ENCODE measurements at regions not wholly inside any gene's neighbourhood (a gene's known extent, or its start where the extent isn't known, plus 50 kb on each side); places are given as distances from the start of the nearest gene placed in this dataset.

- H3K4me3 ChIP-seq (ENCODE audit: control insufficient read depth in 2 of 3, extremely low read depth in 1 of 3, insufficient read depth in 2 of 3, low read depth in 1 of 3, low read length in 3 of 3) = no peak overlapping the region
- no peaks in the 10 kb centered on the region for H3K9me3 ChIP-seq (ENCODE audit: control insufficient read depth, low read depth, low read length)
- no peaks in the 10 kb centered on the region for H3K79me2 ChIP-seq (ENCODE audit: control insufficient read depth, insufficient read depth, low read length)
- peaks cover 2% of the 10 kb centered on the region for H3K4me1 ChIP-seq (ENCODE audit: control insufficient read depth, extremely low read depth, insufficient read depth, low read length)
- TF ChIP-seq CTCF (optimal IDR thresholded peaks at IDR 0.05 in 1 of 3, IDR thresholded peaks at IDR 0.05 in 1 of 3, conservative IDR thresholded peaks at IDR 0.05 in 1 of 3; ENCODE audit: extremely low read depth in 1 of 3, insufficient read depth in 2 of 3, low read length in 3 of 3) = no peak
- no peak for TF ChIP-seq EZH2 (IDR thresholded peaks at IDR 0.05; ENCODE audit: low read length)
- dilution Hi-C loops (cut with MboI; ENCODE audit: extremely low pct_ligation_motif_present, low sequenced_read_pairs) = no loop called here
- no peak overlapping the region for H2AFZ ChIP-seq (ENCODE audit: control insufficient read depth, low read length)
- H3K9ac ChIP-seq (ENCODE audit: control insufficient read depth, extremely low read depth, insufficient read depth, low read length) = no peak overlapping the region
- no peak overlapping the region for H3K27ac ChIP-seq (ENCODE audit: control insufficient read depth, insufficient read depth, low read length)
- DNase-seq (ENCODE audit: low read depth, low spot score) (no peak), FAIRE-seq (no peak)
- no peak overlapping the region for H3K4me2 ChIP-seq (ENCODE audit: control insufficient read depth, extremely low read depth, insufficient read depth, low read depth, low read length)
- no peaks in the 10 kb centered on the region for H4K20me1 ChIP-seq (ENCODE audit: control insufficient read depth, extremely low read depth, insufficient read depth, low read length)
- H3K36me3 ChIP-seq (ENCODE audit: control insufficient read depth in 2 of 2, extremely low read depth in 1 of 2, insufficient read depth in 2 of 2, low read length in 2 of 2) = no peaks in the 10 kb centered on the region
- no peaks in the 10 kb centered on the region for H3K9me1 ChIP-seq (ENCODE audit: control insufficient read depth, extremely low read depth, insufficient read depth, low read length)
- H3K27me3 ChIP-seq (ENCODE audit: control insufficient read depth, extremely low read depth, insufficient read depth, low read length) = peaks cover 45% of the 10 kb centered on the region
These were observed 73.9 kb upstream of the UNC5A start for GRCh38 chr5:176736301-176736930.

GRCh38 chr5:176736931-176737745, 73.2 kb upstream of the UNC5A start:
- Histone ChIP-seq H3K27me3 (ENCODE audit: control insufficient read depth, extremely low read depth, insufficient read depth, low read length) (peaks cover 49% of the 10 kb centered on the region), H3K9ac (ENCODE audit: control insufficient read depth, extremely low read depth, insufficient read depth, low read length) (no peak overlapping the region), H2AFZ (ENCODE audit: control insufficient read depth, low read length) (no peak overlapping the region), H3K4me1 (ENCODE audit: control insufficient read depth, extremely low read depth, insufficient read depth, low read length) (peaks cover 2% of the 10 kb centered on the region), H3K9me1 (ENCODE audit: control insufficient read depth, extremely low read depth, insufficient read depth, low read length) (no peaks in the 10 kb centered on the region), H3K4me2 (ENCODE audit: control insufficient read depth, extremely low read depth, insufficient read depth, low read depth, low read length) (no peak overlapping the region), H3K4me3 (ENCODE audit: control insufficient read depth in 2 of 3, extremely low read depth in 1 of 3, insufficient read depth in 2 of 3, low read depth in 1 of 3, low read length in 3 of 3) (no peak overlapping the region), H3K9me3 (ENCODE audit: control insufficient read depth, low read depth, low read length) (no peaks in the 10 kb centered on the region), H3K79me2 (ENCODE audit: control insufficient read depth, insufficient read depth, low read length) (no peaks in the 10 kb centered on the region), H4K20me1 (ENCODE audit: control insufficient read depth, extremely low read depth, insufficient read depth, low read length) (no peaks in the 10 kb centered on the region), H3K36me3 (ENCODE audit: control insufficient read depth in 2 of 2, extremely low read depth in 1 of 2, insufficient read depth in 2 of 2, low read length in 2 of 2) (no peaks in the 10 kb centered on the region), H3K27ac (ENCODE audit: control insufficient read depth, insufficient read depth, low read length) (no peak overlapping the region)
- TF ChIP-seq EZH2 (IDR thresholded peaks at IDR 0.05; ENCODE audit: low read length) (no peak), CTCF (optimal IDR thresholded peaks at IDR 0.05 in 1 of 3, IDR thresholded peaks at IDR 0.05 in 1 of 3, conservative IDR thresholded peaks at IDR 0.05 in 1 of 3; ENCODE audit: extremely low read depth in 1 of 3, insufficient read depth in 2 of 3, low read length in 3 of 3) (no peak)
- no peak for FAIRE-seq
- dilution Hi-C loops (cut with MboI; ENCODE audit: extremely low pct_ligation_motif_present, low sequenced_read_pairs) = no loop called here
- DNase-seq (ENCODE audit: low read depth, low spot score) = no peak

All from keratinocyte (primary cell).